ENCODE measurements at regions not wholly inside any gene's neighbourhood (a gene's known extent, or its start where the extent isn't known, plus 50 kb on each side); places are given as distances from the start of the nearest gene placed in this dataset.
A peak's percentile ranks its signal among the peaks of the same experiment; 100 is the strongest.

GRCh38 chr6:90770778-90771177, 183.9 kb upstream of the MAP3K7 start:
- no peak for DNase-seq (ENCODE audit: low read depth in 2 of 2)

GRCh38 chr6:90765895-90766294, 179.0 kb upstream of the MAP3K7 start:
- no peak for DNase-seq (ENCODE audit: low read depth in 2 of 2)

GRCh38 chr6:90765491-90765890, 178.6 kb upstream of the MAP3K7 start:
- DNase-seq (ENCODE audit: low read depth in 2 of 2): no peak

- DNase-seq (ENCODE audit: low read depth in 2 of 2): no peak
These were observed 177.1 kb upstream of the MAP3K7 start for GRCh38 chr6:90764001-90764400.

GRCh38 chr6:90759664-90760063, 172.8 kb upstream of the MAP3K7 start:
- DNase-seq (ENCODE audit: low read depth in 2 of 2): no peak

- no peak for DNase-seq (ENCODE audit: low read depth in 2 of 2)
These were observed 171.9 kb upstream of the MAP3K7 start for GRCh38 chr6:90758741-90759140.

- no peak for DNase-seq (ENCODE audit: low read depth in 2 of 2)
These were observed 167.2 kb upstream of the MAP3K7 start for GRCh38 chr6:90753820-90754643.

GRCh38 chr6:90739802-90740201, 152.9 kb upstream of the MAP3K7 start:
- no peak for DNase-seq (ENCODE audit: low read depth in 2 of 2)

- DNase-seq (ENCODE audit: low read depth in 2 of 2): no peak
These were observed 152.5 kb upstream of the MAP3K7 start for GRCh38 chr6:90739339-90739738.

- no peak for DNase-seq (ENCODE audit: low read depth in 2 of 2)
These were observed 143.3 kb upstream of the MAP3K7 start for GRCh38 chr6:90730151-90730673.

GRCh38 chr6:90729057-90729456, 142.2 kb upstream of the MAP3K7 start:
- no peak for DNase-seq (ENCODE audit: low read depth in 2 of 2)

- DNase-seq (ENCODE audit: low read depth in 2 of 2): no peak
These were observed 135.8 kb upstream of the MAP3K7 start for GRCh38 chr6:90722648-90723047.

- no peak for DNase-seq (ENCODE audit: low read depth in 2 of 2)
These were observed 133.5 kb upstream of the MAP3K7 start for GRCh38 chr6:90720404-90720803.

- peak in 1 of 2 donors; percentile 2 for DNase-seq (ENCODE audit: low read depth in 2 of 2)
These were observed 132.7 kb upstream of the MAP3K7 start for GRCh38 chr6:90719321-90720195.

- DNase-seq (ENCODE audit: low read depth in 2 of 2): no peak
These were observed 129.5 kb upstream of the MAP3K7 start for GRCh38 chr6:90716376-90716775.

- DNase-seq (ENCODE audit: low read depth in 2 of 2): no peak
These were observed 128.3 kb upstream of the MAP3K7 start for GRCh38 chr6:90715093-90715655.

GRCh38 chr6:90714319-90714718, 127.4 kb upstream of the MAP3K7 start:
- DNase-seq (ENCODE audit: low read depth in 2 of 2): no peak

GRCh38 chr6:90712114-90712513, 125.2 kb upstream of the MAP3K7 start:
- DNase-seq (ENCODE audit: low read depth in 2 of 2): no peak

GRCh38 chr6:90709431-90709996, 122.6 kb upstream of the MAP3K7 start:
- DNase-seq (ENCODE audit: low read depth in 2 of 2): no peak

GRCh38 chr6:90708206-90708737, 121.4 kb upstream of the MAP3K7 start:
- DNase-seq (ENCODE audit: low read depth in 2 of 2): no peak

GRCh38 chr6:90707246-90707645, 120.4 kb upstream of the MAP3K7 start:
- DNase-seq (ENCODE audit: low read depth in 2 of 2): no peak
